ENCODE measurements at regions not wholly inside any gene's neighbourhood (a gene's known extent, or its start where the extent isn't known, plus 50 kb on each side); places are given as distances from the start of the nearest gene placed in this dataset.

DNA sequence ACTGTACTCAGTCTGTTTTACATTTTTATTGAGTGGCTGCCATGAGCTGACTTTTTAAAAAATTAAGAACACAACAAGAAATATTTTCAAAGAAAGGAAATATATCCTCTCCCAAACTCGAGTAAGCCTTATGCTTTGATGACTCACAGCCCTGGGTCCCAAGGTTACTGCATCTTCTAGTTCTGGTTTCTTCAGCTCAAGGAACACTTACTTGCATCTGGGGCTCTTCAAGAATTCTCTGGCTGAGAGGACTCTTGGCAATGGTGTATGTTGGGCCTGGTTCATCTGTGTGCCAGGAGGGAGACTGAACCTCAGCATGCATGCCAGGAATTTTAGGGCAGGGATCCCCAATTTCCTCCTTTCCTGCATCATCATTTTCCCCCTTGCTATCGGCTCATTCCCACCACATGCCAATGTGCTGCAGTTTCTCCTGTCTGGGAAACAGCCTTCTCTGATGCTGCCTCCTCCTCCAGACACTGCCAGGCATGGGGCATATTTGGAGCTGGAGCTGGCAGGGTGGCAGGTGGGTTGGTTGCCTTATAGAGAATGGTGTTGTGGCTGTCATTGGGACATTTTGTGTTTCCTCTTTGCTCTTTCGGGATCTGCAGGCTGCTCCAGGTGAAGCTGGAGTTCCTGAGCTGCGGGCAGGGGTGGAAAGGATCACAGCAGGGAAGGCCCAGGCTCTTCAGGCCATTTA is 192.2 kb upstream of the HS6ST1 start:
- 0% methylated on average over 4 of the region's 4 CpGs for WGBS (ENCODE audit: insufficient coverage, low coverage, missing lambda C conversion rate)
- TF ChIP-seq SNRNP70 (optimal IDR thresholded peaks at IDR 0.05; ENCODE audit: low read depth, low read length) (no peak), CBX8 (IDR thresholded peaks at IDR 0.05; ENCODE audit: borderline replicate concordance, extremely low read depth, low read depth, low read length, poor library complexity, severe bottlenecking) (no peak), EHMT2 (IDR thresholded peaks at IDR 0.05) (no peak), HNRNPUL1 (IDR thresholded peaks at IDR 0.05; ENCODE audit: low read length) (no peak), ZNF217 (CRISPR knock-in tag; IDR thresholded peaks at IDR 0.05) (no peak), CAMTA2 (CRISPR knock-in tag; conservative IDR thresholded peaks at IDR 0.05) (no peak)
- TF ChIP-seq, protein P1, sequence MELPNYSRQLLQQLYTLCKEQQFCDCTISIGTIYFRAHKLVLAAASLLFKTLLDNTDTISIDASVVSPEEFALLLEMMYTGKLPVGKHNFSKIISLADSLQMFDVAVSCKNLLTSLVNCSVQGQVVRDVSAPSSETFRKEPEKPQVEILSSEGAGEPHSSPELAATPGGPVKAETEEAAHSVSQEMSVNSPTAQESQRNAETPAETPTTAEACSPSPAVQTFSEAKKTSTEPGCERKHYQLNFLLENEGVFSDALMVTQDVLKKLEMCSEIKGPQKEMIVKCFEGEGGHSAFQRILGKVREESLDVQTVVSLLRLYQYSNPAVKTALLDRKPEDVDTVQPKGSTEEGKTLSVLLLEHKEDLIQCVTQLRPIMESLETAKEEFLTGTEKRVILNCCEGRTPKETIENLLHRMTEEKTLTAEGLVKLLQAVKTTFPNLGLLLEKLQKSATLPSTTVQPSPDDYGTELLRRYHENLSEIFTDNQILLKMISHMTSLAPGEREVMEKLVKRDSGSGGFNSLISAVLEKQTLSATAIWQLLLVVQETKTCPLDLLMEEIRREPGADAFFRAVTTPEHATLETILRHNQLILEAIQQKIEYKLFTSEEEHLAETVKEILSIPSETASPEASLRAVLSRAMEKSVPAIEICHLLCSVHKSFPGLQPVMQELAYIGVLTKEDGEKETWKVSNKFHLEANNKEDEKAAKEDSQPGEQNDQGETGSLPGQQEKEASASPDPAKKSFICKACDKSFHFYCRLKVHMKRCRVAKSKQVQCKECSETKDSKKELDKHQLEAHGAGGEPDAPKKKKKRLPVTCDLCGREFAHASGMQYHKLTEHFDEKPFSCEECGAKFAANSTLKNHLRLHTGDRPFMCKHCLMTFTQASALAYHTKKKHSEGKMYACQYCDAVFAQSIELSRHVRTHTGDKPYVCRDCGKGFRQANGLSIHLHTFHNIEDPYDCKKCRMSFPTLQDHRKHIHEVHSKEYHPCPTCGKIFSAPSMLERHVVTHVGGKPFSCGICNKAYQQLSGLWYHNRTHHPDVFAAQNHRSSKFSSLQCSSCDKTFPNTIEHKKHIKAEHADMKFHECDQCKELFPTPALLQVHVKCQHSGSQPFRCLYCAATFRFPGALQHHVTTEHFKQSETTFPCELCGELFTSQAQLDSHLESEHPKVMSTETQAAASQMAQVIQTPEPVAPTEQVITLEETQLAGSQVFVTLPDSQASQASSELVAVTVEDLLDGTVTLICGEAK (IDR thresholded peaks at IDR 0.05): no peak
- TF ChIP-seq, protein P1 (CRISPR knock-in tag; IDR thresholded peaks at IDR 0.05): no peak
- TF ChIP-seq, protein P2, sequence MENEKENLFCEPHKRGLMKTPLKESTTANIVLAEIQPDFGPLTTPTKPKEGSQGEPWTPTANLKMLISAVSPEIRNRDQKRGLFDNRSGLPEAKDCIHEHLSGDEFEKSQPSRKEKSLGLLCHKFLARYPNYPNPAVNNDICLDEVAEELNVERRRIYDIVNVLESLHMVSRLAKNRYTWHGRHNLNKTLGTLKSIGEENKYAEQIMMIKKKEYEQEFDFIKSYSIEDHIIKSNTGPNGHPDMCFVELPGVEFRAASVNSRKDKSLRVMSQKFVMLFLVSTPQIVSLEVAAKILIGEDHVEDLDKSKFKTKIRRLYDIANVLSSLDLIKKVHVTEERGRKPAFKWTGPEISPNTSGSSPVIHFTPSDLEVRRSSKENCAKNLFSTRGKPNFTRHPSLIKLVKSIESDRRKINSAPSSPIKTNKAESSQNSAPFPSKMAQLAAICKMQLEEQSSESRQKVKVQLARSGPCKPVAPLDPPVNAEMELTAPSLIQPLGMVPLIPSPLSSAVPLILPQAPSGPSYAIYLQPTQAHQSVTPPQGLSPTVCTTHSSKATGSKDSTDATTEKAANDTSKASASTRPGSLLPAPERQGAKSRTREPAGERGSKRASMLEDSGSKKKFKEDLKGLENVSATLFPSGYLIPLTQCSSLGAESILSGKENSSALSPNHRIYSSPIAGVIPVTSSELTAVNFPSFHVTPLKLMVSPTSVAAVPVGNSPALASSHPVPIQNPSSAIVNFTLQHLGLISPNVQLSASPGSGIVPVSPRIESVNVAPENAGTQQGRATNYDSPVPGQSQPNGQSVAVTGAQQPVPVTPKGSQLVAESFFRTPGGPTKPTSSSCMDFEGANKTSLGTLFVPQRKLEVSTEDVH (IDR thresholded peaks at IDR 0.05; ENCODE audit: low read depth, partially characterized antibody): no peak
- TF ChIP-seq, protein P3, sequence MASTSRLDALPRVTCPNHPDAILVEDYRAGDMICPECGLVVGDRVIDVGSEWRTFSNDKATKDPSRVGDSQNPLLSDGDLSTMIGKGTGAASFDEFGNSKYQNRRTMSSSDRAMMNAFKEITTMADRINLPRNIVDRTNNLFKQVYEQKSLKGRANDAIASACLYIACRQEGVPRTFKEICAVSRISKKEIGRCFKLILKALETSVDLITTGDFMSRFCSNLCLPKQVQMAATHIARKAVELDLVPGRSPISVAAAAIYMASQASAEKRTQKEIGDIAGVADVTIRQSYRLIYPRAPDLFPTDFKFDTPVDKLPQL (IDR thresholded peaks at IDR 0.05; ENCODE audit: extremely low read depth, insufficient read length): no peak

More for the DNA sequence above, 192.2 kb upstream of the HS6ST1 start:
- BruUV-seq (replicated peaks): no TSS peak
- H3K4me1 ChIP-seq (replicated peaks in 1 of 2; ENCODE audit: control insufficient read depth in 2 of 2, insufficient read depth in 2 of 2, low read length in 2 of 2): no peaks in the 10 kb centered on the region
- FAIRE-seq (no peak), ATAC-seq (no peak), DNase-seq (ENCODE audit: extremely low read depth in 1 of 4, low spot score in 3 of 4) (no peak)
- intact Hi-C loops (cut with micrococcal nuclease): no loop called here
- POLR2A ChIA-PET: interaction anchor here (0.9 kb wide), 1 partner anchor 20 kb away, joined by 4 read pairs; no protein-coding TSS in a partner anchor
- H3K79me2 ChIP-seq (ENCODE audit: control insufficient read depth, insufficient read depth, low read length): no peaks in the 10 kb centered on the region
- no peaks in the 10 kb centered on the region; the same call in 1 of the 2 replicates for H4K20me1 ChIP-seq (replicated peaks; ENCODE audit: control insufficient read depth, insufficient read depth, low read length)
- no peak overlapping the region for H3K4me2 ChIP-seq (ENCODE audit: insufficient read depth, low read length)
- H3K27ac ChIP-seq (ENCODE audit: extremely low read depth, low read depth, low read length): no peak overlapping the region
- H3K9ac ChIP-seq (ENCODE audit: insufficient read depth in 1 of 2, low read depth in 2 of 2, low read length in 2 of 2): no peak overlapping the region
- no peaks in the 10 kb centered on the region for H3K36me3 ChIP-seq (ENCODE audit: control insufficient read depth, insufficient read depth, low read length)
- H3K4me3 ChIP-seq: no peak overlapping the region
- no peaks in the 10 kb centered on the region for H3K9me1 ChIP-seq (ENCODE audit: control insufficient read depth, insufficient read depth, low read length)
- H2AFZ ChIP-seq (ENCODE audit: low read depth, low read length): no peak overlapping the region
- in situ Hi-C loops (cut with MboI): no loop called here
- CTCF ChIA-PET (ENCODE audit: low intra/inter-chr PET ratio): no interaction called here
- H3K27me3 ChIP-seq (ENCODE audit: control insufficient read depth in 2 of 2, insufficient read depth in 2 of 2, low read length in 2 of 2): peaks cover 8 to 20% of the 10 kb centered on the region in 2 experiments; a peak in 4 of 5 replicates
- H3K9me3 ChIP-seq (replicated peaks; ENCODE audit: control insufficient read depth, insufficient read depth, low read depth, low read length): no peaks in the 10 kb centered on the region
